ENCODE measurements at regions not wholly inside any gene's neighbourhood (a gene's known extent, or its start where the extent isn't known, plus 50 kb on each side); places are given as distances from the start of the nearest gene placed in this dataset.

DNA sequence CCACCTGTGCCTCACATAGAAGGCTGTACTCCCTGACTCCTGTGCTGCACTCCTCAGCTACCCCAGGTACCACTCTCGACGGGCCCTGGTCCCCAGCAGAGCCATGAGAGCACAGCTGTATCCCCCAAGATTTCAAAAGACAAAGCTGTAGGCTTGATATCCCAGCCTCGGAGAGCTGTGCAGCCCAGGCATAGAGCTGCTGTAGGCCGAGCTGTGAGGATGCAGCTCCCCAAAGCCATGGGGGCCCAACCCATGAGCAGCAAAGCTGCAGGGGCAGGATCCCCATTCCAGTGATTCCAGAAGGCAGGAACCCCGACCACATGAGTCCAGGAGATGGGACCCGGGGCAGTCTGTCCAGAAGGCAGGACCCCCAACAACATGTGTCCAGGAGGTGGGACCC, 123.8 kb upstream of the CBLN2 start:
- no peak for TF ChIP-seq YY1 (IDR thresholded peaks at IDR 0.05; ENCODE audit: low read depth)
- TF ChIP-seq, protein P1, sequence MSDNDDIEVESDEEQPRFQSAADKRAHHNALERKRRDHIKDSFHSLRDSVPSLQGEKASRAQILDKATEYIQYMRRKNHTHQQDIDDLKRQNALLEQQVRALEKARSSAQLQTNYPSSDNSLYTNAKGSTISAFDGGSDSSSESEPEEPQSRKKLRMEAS (IDR thresholded peaks at IDR 0.05): no peak
- no peak for TF ChIP-seq TEAD4 (IDR thresholded peaks at IDR 0.05)
- no peak for TF ChIP-seq EGR1 (IDR thresholded peaks at IDR 0.05)
